Prostate gland (tissue), 2 donors: ENCODE measurements at regions not wholly inside any gene's neighbourhood (a gene's known extent, or its start where the extent isn't known, plus 50 kb on each side); places are given as distances from the start of the nearest gene placed in this dataset.
"Not testable (repeated sequence)": the region's sequence is repeated elsewhere in the genome, so short reads cannot be mapped to it uniquely, and the experiment has no call there.

ENCODE experiments used
- DNase-seq: peaks from one replicate; pipeline ENCODE4 v3.0.0-alpha.2; 2019; ENCODE audit warnings: low spot score
- H3K27ac ChIP-seq, 2 donors: fragments of 200-600 bp; sonication (generic); 2 replicates each; pipeline ENCODE4 v1.5.1; 2017 to 2019
- H3K27me3 ChIP-seq: fragments of 200-600 bp; sonication (generic); replicated peaks from 2 replicates; pipeline ENCODE4 v1.5.1; 2019; ENCODE audit not compliant: insufficient read depth
- H3K36me3 ChIP-seq, 2 donors: fragments of 200-600 bp; sonication (generic); 1 replicate in 1 of 2; 2 replicates in 1 of 2; pipeline versions ENCODE4 v1.5.1 to v1.8.1; 2017 to 2019
- H3K4me1 ChIP-seq: fragments of 200-600 bp; sonication (generic); replicated peaks from 2 replicates; pipeline ENCODE4 v1.5.1; 2019
- H3K4me3 ChIP-seq, 2 donors: fragments of 200-600 bp; sonication (generic); 2 replicates each; pipeline ENCODE4 v1.5.1; 2017 to 2019
- H3K9me3 ChIP-seq: fragments of 200-600 bp; sonication (generic); 2 replicates; pipeline ENCODE4 v1.5.1; 2017
- POLR2A ChIP-seq: fragments of 450-650 bp; IDR thresholded peaks from one replicate; pipeline ENCODE4 v1.6.1; 2016; ENCODE audit warnings: antibody characterized with exemption, mild to moderate bottlenecking
- POLR2AphosphoS5 ChIP-seq: sonication (generic); formaldehyde crosslinking; IDR thresholded peaks from one replicate; pipeline ENCODE4 v1.6.1; 2017; ENCODE audit warnings: antibody characterized with exemption
- WGBS: methylation state at CpG from one replicate; pipeline ENCODE4 v1.1.5; 2018; 5-methylcytosine and 5-hydroxymethylcytosine counted together
- intact Hi-C: fragments of 100-400 bp; cut with DNase I; formaldehyde crosslinking; loops from one replicate; pipeline ENCODE4 v1.14.2; 2022
- TF ChIP-seq, protein P1 (sequence below), 4 experiments: fragments of 200-600 bp in 2 of 4; fragments of 450-650 bp in 2 of 4; sonication (generic) in 2 of 4; IDR thresholded peaks; 1 replicate in 3 of 4; 2 replicates in 1 of 4; pipeline ENCODE4 v1.5.1; 2016 to 2019; ENCODE audit warnings: antibody characterized with exemption in 4 of 4, mild to moderate bottlenecking in 2 of 4, moderate library complexity in 2 of 4

DNA sequence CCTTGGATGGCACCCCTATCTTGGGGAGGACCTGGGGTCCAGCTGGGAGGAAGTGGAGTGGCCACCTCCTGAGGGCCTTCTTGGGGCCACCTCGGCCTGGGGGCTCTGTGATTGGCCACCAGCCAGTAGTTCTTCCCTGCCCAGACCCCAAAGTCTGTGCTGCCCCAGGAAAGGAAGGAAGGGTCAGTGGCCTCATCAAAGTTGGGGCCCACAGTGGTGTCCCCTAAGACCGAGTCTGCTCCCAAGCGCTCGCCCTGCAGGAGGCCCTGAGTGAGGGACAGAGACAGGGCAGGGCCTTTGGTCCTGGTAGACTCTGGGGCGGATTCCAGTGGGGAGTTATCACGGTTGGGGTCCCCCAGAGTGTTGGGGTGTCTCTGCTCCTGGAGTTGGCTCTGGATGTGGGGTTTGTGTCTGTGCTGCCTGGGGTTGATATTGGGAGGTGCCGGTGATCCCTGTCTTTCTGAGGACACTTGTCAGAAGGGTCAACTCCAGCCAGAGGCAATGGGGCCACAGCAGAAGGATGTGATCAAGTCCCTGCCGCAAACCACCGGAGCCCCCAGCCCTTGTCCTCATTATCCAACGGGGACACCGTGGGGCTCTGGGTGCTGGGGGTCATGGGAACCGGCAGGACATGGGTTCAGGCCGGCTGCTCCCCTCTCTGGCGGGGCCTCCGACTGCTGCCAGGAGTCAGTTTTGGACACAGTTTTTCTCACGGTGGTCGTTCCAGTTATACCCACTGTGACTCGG, 364.3 kb downstream of the TMEM121 start:
- H3K4me1 ChIP-seq = no peaks in the 10 kb centered on the region
- no peak overlapping the region for H3K27ac ChIP-seq
- TF ChIP-seq, protein P1, sequence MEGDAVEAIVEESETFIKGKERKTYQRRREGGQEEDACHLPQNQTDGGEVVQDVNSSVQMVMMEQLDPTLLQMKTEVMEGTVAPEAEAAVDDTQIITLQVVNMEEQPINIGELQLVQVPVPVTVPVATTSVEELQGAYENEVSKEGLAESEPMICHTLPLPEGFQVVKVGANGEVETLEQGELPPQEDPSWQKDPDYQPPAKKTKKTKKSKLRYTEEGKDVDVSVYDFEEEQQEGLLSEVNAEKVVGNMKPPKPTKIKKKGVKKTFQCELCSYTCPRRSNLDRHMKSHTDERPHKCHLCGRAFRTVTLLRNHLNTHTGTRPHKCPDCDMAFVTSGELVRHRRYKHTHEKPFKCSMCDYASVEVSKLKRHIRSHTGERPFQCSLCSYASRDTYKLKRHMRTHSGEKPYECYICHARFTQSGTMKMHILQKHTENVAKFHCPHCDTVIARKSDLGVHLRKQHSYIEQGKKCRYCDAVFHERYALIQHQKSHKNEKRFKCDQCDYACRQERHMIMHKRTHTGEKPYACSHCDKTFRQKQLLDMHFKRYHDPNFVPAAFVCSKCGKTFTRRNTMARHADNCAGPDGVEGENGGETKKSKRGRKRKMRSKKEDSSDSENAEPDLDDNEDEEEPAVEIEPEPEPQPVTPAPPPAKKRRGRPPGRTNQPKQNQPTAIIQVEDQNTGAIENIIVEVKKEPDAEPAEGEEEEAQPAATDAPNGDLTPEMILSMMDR (IDR thresholded peaks at IDR 0.05) = no peak
- TF ChIP-seq POLR2AphosphoS5 (no peak), POLR2A (no peak)
- WGBS = 68% methylated on average over 14 of the region's 18 CpGs
- no peaks in the 10 kb centered on the region for H3K9me3 ChIP-seq
- intact Hi-C loops = no loop called here
- no peak overlapping the region for H3K4me3 ChIP-seq
- DNase-seq = no peak
- H3K36me3 ChIP-seq = no peaks in the 10 kb centered on the region
- H3K27me3 ChIP-seq = no peaks in the 10 kb centered on the region

DNA sequence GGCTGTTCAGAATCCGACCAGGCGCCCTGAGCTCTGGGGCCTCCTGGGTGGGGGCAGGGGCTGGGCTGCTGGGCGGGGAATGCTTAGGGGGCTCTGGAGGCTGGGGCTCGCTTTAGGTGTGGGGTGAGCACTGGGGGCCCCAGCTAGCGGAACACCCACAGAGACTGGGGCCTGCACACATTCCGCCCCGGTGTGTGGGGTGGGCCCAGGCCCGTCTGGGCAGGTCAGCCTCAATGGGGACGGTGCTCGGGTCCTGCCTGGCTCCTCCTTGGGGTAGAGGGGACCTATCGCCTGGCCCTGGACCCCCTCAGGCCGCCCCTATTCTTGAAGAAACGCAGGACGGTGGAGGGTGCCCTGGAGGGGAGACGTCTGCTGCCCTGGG, 364.8 kb downstream of the TMEM121 start:
- H3K9me3 ChIP-seq = no peaks in the 10 kb centered on the region
- 80% methylated on average over 15 of the region's 15 CpGs for WGBS
- no peak for DNase-seq
- no peaks in the 10 kb centered on the region for H3K4me1 ChIP-seq
- TF ChIP-seq, protein P1 (IDR thresholded peaks at IDR 0.05) = no peak
- TF ChIP-seq POLR2A (no peak), POLR2AphosphoS5 (no peak)
- no peaks in the 10 kb centered on the region for H3K36me3 ChIP-seq
- no peak overlapping the region for H3K27ac ChIP-seq
- H3K27me3 ChIP-seq = no peaks in the 10 kb centered on the region
- intact Hi-C loops = no loop called here
- no peak overlapping the region for H3K4me3 ChIP-seq

DNA sequence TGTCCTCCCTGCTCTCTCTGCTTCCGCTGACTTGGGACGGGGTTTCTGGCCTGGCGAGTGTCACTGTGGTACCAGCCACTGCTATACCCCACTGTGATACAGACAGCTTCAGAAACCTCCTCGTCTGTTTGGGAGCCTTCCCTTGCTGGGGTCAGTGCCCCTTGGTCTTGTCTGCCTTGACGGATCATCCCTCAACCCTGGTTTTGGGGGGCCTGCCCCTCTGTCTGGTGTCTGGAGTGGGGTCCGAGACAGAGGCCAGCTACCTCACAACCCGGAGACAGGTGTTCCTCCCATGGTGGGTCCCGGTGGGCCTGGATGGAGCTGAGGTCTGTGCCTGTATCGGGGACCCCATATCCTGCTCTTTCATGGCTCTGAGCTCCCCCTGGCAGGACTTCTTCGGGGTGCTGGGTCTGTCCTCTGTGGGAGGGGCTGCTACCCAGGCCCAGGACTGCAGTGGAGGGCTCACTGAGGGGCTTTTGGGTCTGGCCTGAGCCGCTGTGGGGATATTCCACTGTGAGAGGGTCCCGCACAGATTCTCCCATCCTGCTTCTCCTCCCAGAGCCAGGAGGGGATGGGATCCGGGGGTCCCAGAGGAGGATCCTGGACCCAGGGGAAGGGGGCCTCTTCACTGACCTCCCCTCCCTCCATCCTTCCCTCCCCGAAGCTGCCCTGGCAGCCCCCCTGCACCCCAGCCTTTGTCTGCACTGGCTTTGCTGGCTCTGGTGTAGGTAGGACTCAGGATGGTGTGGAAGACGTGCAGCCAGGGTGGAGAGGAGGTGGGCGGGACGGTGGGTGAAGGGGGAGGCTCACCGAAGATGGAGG, 365.5 kb downstream of the TMEM121 start:
- Histone ChIP-seq H3K36me3 (no peaks in the 10 kb centered on the region), H3K9me3 (no peaks in the 10 kb centered on the region), H3K4me3 (no peak overlapping the region), H3K4me1 (no peaks in the 10 kb centered on the region), H3K27me3 (no peaks in the 10 kb centered on the region), H3K27ac (no peak overlapping the region)
- WGBS = 84% methylated on average over 16 of the region's 18 CpGs
- intact Hi-C loops = no loop called here
- DNase-seq = no peak
- TF ChIP-seq POLR2A (no peak), POLR2AphosphoS5 (no peak)
- TF ChIP-seq, protein P1 (IDR thresholded peaks at IDR 0.05) = no peak

DNA sequence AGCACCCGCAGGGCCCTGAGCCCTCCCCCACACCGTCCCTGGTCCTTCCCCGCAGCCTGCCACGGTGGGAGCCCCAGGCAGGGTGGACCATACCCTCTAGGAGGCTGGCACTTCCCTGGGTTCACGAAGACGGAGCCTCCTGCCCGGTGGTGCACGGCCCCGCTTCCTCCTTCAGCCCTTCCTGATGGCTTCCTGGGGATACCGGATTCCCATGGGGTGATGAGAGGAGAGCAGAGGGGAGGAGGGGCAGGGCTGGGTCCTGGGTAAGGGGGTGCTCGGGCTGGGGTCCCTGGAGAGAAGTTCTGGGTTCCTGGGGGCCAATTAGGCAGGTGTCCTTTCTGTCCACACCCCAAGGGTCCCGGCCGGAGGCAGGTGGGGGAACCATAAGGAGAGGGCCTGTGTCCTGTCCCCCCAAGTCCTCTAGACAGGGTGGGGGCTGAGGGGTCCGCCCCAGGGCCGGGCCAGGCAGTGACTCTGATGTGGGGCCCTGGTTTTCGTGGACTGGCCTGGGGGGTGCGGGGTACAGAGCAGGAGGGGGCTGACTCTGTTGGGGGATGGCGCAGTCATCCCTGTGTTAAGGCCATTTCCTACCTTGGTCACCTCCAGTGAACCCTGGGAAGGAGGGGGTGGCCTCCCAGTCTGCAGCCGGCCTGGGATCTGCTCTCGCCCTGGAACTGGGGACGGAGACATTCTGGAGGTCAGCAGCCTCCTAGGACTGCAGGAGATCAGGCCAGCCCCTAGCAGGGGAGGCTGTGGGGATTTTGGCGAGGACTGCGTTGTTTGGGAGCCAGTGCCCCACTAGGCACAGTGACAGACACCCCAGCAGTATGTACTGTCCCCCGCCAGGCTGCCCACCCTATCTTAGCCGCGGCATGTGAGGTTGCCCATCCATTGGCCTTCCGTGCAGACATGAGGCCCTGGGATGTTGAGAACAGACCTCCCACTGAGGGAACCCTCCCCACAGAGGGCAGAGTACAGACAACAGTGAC, 366.4 kb downstream of the TMEM121 start:
- H3K4me1 ChIP-seq, intact Hi-C loops: not testable (repeated sequence)
- 85% methylated on average over 22 of the region's 27 CpGs for WGBS

GRCh38 chr14:105893686-105894085, 367.3 kb downstream of the TMEM121 start:
- H3K4me1 ChIP-seq, H3K4me3 ChIP-seq, H3K36me3 ChIP-seq, H3K9me3 ChIP-seq, H3K27me3 ChIP-seq, DNase-seq, H3K27ac ChIP-seq, intact Hi-C loops: not testable (repeated sequence)
- WGBS = no CpG with 5 or more reads among the region's 12 CpGs

More for the DNA sequence above, 366.4 kb downstream of the TMEM121 start:
- not testable (repeated sequence) for H3K9me3 ChIP-seq, H3K27me3 ChIP-seq, H3K4me3 ChIP-seq, H3K36me3 ChIP-seq, H3K27ac ChIP-seq, DNase-seq
